Inflammatory macrophage treated with lipopolysaccharide for 4 hours (primary cell): ENCODE measurements at regions not wholly inside any gene's neighbourhood (a gene's known extent, or its start where the extent isn't known, plus 50 kb on each side); places are given as distances from the start of the nearest gene placed in this dataset.

Experiments
- DNase-seq: peaks from one replicate; pipeline ENCODE4 v3.0.0-alpha.2; 2020

GRCh38 chr10:124225467-124226270, 132.3 kb upstream of the CHST15 start:
- DNase-seq = no peak

GRCh38 chr10:124225029-124225466, 131.7 kb upstream of the CHST15 start:
- DNase-seq = no peak

GRCh38 chr10:124224331-124225028, 131.1 kb upstream of the CHST15 start:
- DNase-seq = no peak

GRCh38 chr10:124223711-124224085, 130.3 kb upstream of the CHST15 start:
- no peak for DNase-seq

DNA sequence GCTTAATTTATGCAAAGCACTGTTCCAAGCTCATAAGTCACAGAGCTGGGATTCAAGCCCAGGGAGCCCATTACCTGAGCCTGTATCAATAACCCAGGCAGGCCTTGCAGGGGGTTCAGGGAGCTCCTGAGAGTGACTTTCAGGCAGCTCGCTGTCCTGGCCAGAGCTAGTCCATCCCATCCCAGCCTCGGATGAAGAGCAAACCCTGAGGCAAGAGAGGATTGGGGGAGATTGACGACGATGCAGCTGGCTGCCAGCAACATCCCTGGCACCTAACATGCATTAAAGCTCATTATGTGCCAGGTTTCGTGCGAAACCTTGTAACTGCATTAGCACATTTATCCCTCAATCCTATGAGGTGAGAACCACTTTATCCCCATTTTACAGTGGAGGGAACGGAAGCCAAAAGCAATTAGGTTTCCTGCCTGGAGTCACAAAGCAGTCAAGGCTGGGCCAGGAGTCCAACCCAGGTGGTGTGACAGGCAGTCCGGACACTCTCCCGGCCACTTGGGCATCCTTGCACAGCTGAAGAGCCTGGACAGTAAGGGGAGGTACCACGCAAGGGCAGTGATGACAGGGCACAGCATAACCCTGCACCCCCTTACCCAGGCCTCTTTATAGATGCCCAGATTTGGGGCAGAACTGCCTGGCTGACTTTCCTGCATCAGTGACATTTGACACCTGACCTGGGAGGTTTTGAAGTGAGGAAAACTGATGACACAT, 129.8 kb upstream of the CHST15 start:
- DNase-seq = no peak

DNA sequence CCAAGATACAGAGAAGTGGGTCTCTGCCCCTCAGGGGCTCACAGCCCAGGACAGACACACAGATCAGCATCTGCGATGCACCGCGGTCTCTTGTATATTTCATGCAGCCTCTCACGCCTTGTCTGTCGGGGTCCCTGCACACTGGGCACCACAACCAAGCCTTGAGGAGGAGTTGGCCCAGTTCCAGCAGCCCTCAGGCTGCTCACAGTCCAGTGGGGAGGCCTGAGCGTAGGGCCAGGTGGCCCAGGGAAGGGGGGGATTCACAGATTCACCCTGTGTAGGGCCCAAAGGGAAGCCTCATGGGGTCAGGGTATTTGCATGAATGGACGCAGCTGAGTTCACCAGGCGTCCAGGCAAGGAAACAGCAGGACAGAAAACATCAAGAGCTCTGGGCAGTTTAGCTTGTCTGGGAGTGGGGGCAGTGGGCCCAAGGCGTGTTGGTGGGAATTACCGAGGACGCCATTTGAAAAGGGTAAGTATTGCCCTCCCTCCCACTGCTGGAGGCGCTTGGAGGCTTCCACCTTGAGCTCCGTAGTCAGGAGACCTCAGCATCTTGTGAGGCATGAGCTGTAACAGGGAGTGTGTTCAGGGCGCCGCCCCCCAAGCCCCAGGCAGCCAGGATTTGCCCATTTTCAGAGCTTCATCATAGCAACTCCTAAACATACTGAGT, 129.1 kb upstream of the CHST15 start:
- no peak for DNase-seq

DNA sequence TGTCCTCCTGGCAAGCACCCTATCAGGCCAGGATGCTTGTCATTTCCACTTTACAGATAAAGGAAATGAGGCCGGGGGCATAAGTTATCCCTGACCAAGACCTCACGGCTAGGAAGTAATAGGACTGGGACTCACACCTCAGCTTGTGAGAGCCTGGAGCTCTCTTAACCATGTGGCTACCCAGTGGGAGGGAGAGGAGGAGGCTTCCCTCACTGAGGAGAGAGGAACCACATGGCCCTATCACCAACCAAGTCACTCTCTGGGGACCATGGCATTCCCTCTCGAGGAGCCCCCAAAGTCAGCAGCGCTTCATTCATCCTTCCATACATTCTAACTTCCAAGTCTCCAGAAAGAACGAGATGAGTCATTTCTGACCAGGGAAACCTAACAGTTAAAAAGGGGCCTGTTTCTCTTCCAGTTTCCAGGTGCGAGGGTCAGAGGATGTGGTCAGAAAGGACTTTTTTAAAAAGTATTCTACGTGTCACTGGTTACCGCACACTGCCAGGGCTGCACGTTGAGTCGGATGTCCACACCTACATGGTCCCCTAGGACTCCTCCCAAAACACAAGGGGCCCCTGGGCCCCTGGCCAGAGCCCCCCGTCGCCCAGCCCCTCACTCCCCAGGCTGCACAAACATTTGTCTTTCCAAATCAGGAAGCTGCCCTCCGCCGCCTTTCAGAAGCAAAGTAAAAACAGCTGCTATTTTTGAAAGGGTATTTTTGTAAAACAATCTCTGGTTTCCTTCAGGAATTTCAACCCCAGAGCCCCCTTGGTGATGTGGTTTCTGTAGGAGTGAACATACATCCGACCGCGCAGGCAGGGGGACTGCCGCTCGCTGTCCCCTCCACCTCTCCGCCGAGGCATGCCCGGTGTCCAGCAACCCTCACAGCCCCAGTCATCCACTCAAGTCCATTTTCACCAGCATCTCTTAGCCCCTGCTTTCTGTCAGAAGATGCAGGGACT, 128.2 kb upstream of the CHST15 start:
- DNase-seq = no peak

DNA sequence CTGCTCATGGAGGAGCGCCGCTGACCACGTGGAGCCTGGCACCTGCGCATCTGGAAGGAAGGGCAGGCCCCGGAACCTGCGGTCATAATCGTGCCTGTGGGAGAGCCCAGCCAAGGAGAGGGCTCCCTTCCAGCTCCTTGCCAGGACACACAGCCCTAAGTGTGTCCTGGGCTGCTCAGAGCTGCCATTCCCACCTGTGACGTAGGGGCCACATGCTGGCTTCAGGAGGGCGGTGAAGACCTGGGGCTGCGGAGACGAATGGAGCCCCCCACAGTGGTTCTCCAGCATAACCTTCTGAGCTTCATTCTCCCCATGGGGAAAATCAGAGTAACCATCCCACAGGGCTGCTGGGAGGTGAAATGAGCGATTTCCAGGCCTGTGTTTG, 127.6 kb upstream of the CHST15 start:
- no peak for DNase-seq

DNA sequence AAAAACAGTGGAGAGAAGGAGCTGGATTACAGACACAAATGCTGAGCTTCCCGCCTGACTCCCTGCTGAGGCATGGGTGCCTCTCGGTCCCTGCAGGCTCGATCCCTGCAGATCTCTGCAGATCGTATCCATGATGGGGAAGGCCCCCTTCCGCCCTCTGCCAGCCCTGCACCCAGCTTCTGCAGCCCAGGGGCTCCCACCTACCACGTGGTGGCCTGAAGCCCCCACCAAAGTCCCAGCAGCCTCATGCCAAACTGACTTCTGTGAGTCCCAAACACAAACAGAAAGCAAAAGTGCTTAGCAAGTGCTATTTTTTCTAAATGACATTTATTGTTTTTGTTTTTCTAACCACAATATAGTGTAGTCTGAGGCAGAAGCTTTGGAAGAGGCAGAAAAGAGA, 127.1 kb upstream of the CHST15 start:
- DNase-seq = no peak

- no peak for DNase-seq
These were observed 126.3 kb upstream of the CHST15 start for GRCh38 chr10:124219655-124220054.

DNA sequence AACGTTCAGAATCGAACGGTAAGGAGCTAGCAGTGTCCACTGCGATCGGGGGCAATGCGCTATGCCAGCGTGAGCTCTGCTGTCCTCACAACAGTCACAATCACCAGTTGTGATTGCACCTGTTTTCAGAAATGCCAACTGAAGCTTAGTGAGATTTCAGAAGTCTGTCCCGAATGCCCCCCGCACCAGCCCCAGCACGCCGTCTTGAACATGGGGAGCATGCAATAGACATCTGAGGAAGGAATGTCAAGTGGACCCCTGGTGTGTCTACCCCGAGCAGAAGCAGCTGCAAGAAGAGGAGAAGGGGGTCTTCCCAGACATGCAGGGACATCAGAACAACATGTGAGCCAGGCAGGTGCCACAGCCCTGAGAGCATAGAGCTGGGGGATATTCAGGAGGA, 125.7 kb upstream of the CHST15 start:
- DNase-seq = no peak

GRCh38 chr10:124217906-124218804, 124.8 kb upstream of the CHST15 start:
- no peak for DNase-seq

- DNase-seq = no peak
These were observed 123.6 kb upstream of the CHST15 start for GRCh38 chr10:124217031-124217430.

DNA sequence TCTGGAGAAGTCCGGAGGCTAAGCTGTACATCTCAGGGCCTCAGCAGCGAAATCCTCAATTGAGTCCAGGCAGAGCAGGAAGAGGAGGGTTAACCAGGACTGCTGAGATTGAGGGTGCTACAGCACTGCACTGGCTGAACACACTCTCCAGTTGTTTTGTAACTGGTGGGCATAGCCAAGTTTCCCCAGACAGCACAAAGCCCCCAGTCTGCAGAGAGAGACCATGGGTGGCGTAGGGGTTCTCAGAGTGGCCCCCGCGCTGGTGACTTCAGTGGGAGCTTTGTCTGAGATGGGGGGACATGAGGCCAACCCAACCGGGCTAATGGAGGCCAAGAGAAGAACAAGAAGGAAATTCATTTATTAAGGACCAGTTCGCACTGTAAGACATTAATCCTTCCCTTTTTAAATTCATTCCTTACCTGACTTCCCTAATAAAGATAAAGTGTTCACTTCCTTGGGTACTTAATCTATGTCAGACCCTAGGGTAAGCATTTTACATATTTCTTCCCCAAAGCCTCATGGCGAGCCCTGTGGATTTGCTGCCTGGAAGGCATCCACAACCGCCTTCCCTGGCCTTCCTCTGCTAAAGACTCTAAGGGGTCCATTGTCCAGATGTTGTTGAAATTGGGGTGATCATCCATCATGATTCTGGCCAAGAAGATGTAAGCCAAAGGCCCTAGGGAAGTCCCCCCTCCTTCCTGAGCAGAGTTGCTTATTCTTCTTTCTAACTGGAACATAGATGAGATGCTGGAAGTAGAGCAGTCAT, 121.4 kb upstream of the CHST15 start:
- no peak for DNase-seq

DNA sequence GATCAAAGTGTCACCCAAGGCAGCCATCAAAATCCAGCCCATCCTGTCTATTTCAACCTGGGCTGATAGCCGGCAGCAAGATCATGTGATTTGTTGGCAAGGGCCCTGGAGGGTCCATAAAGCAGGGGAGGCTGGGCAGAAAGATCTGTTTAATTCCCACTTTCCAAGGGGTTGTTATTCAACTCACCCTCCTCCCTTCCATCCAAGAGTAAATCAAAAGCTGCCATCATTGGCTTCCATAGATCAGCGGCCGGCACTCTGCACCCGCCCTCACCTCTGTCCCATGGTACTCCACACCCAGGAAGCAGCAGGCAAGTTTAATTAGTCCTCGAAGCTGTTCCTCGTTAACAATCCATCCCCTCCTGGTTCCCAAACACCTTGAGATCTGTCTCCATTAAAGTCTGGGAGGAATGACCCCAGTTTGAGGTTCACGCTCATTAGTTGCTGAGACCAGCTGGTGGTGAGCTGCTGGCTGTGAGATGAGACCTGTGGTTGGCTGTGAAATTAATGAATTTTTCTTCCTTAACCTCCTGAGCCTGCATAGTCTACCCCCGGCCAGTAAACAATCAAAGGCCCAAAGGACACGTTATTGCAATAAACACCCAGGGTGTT, 120.6 kb upstream of the CHST15 start:
- DNase-seq = no peak

DNA sequence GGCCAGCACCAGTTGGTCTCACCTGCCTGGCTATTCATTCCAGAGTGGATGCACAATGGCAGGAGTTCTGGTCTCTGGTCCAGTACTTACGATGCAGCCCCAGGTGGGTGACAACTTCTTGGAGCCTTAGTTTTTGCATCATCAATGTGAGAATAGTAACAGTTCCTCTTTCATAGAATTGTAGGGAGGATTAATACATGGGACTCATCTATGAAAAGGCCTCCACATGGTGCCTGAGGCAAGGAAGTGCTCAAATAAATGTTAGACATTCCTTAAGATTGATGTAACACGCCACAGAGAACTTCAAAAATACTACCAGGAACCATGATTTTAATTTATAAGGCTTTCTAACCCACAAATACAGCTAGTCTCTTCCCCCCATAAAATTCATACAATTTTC, 120.1 kb upstream of the CHST15 start:
- no peak for DNase-seq

DNA sequence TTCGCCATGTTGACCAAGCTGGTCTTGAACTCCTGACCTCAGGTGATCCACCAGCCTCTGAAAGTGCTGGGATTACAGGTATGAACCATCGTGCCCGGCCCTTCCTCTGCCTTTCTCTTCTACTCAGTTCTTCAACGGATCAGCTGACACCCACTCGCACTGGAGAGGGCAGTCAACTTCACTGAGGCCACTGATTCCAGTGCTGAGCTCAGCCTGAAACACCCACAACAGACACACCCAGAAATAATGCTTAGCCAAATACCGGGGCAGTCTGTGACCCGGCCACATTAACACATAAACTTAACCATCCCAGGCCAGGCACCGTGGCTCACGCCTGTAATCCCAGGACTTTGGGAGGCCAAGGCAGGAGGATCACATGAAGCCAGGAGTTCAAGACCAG, 119.3 kb upstream of the CHST15 start:
- DNase-seq = no peak

- no peak for DNase-seq
These were observed 118.5 kb upstream of the CHST15 start for GRCh38 chr10:124211921-124212320.

DNA sequence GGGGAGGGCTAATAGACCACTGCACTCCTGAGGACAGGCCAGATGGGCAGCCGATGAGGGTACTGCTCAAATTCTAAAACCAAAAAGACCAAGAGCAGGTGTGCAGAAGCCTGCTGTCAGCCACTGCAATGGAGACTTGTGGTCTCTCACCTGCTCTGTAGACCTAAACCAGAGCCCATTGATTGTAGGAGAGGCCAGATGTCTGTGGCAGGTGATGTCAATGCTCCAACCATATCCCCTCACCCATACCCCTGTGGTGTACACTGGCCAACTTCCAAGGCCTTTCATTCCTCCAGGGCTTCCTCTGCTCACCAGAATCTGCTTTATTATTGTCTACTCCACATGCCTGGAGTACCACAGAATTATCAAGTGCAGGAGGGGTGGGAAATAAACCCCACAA, 116.9 kb upstream of the CHST15 start:
- DNase-seq = no peak

GRCh38 chr10:124207391-124207790, 114.0 kb upstream of the CHST15 start:
- no peak for DNase-seq
